Ishikawa (cell line): ENCODE measurements at regions not wholly inside any gene's neighbourhood (a gene's known extent, or its start where the extent isn't known, plus 50 kb on each side); places are given as distances from the start of the nearest gene placed in this dataset.

Experiments
- CEBPB ChIP-seq: IDR thresholded peaks from 2 replicates; pipeline ENCODE4 v1.6.1; 2012
- RAD21 ChIP-seq: IDR thresholded peaks from 2 replicates; pipeline ENCODE4 v1.6.1; 2012; ENCODE audit warnings: low read depth

- TF ChIP-seq RAD21 (no peak), CEBPB (no peak)
Measured at GRCh38 chr15:100818927-100819326, 60.7 kb upstream of the ALDH1A3 start.
